WI38 (cell line): ENCODE measurements at regions not wholly inside any gene's neighbourhood (a gene's known extent, or its start where the extent isn't known, plus 50 kb on each side); places are given as distances from the start of the nearest gene placed in this dataset.

Experiments
- H3K4me3 ChIP-seq: 2 replicates; pipeline ENCODE4 v1.5.1; 2011; ENCODE audit warnings: low read depth, mild to moderate bottlenecking, control low read depth, low read length
- CTCF ChIP-seq: IDR thresholded peaks from 2 replicates; pipeline ENCODE4 v1.5.1; 2012; ENCODE audit warnings: low read depth, mild to moderate bottlenecking, control low read depth, low read length

- TF ChIP-seq CTCF: no peak
- no peak overlapping the region for H3K4me3 ChIP-seq
Observed at GRCh38 chr5:163608621-163609020, 103.2 kb downstream of the MAT2B start.

GRCh38 chr5:163609910-163610309 lies 104.5 kb downstream of the MAT2B start:
- TF ChIP-seq CTCF: no peak
- no peak overlapping the region for H3K4me3 ChIP-seq

GRCh38 chr5:163612358-163613149 lies 107.1 kb downstream of the MAT2B start:
- TF ChIP-seq CTCF: no peak
- H3K4me3 ChIP-seq: no peak overlapping the region

- no peak for TF ChIP-seq CTCF
- no peak overlapping the region for H3K4me3 ChIP-seq
Observed at GRCh38 chr5:163613150-163613442, 107.7 kb downstream of the MAT2B start.

GRCh38 chr5:163614787-163615186 lies 109.4 kb downstream of the MAT2B start:
- no peak overlapping the region for H3K4me3 ChIP-seq
- TF ChIP-seq CTCF: no peak

GRCh38 chr5:163619273-163619934 lies 114.0 kb downstream of the MAT2B start:
- H3K4me3 ChIP-seq: no peak overlapping the region
- TF ChIP-seq CTCF: no peak

GRCh38 chr5:163619951-163620350 lies 114.5 kb downstream of the MAT2B start:
- no peak for TF ChIP-seq CTCF

More at GRCh38 chr5:163619951-163620350, 114.5 kb downstream of the MAT2B start:
- H3K4me3 ChIP-seq: no peak overlapping the region
